ENCODE measurements at regions not wholly inside any gene's neighbourhood (a gene's known extent, or its start where the extent isn't known, plus 50 kb on each side); places are given as distances from the start of the nearest gene placed in this dataset.
"Not testable (repeated sequence)": the region's sequence is repeated elsewhere in the genome, so short reads cannot be mapped to it uniquely, and the experiment has no call there.

DNA sequence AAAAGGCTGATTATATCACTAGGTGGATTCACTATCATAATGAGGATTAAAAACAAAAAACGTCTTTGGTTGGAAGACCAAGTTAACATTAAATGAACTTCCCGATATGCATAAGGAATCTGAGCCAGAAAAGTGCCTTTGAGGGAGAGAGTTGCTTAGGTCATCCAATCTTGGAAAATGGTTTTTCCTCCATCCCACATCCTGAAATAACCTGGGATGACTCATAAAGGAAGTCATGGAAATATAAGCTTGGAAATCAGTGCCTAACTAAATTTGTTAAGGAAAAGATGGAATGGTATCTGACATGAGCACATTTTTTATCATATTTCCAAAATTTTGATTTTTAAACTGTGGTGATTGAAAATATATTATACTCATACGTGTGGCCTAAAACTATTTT lies 66.0 kb downstream of the KBTBD8 start:
- no peak overlapping the region for H3K4me3 ChIP-seq (replicated peaks; ENCODE audit: low read depth, low read length)
- peak; percentile 10 for DNase-seq (ENCODE audit: extremely low read depth, low read depth)
- TF ChIP-seq, protein P1, sequence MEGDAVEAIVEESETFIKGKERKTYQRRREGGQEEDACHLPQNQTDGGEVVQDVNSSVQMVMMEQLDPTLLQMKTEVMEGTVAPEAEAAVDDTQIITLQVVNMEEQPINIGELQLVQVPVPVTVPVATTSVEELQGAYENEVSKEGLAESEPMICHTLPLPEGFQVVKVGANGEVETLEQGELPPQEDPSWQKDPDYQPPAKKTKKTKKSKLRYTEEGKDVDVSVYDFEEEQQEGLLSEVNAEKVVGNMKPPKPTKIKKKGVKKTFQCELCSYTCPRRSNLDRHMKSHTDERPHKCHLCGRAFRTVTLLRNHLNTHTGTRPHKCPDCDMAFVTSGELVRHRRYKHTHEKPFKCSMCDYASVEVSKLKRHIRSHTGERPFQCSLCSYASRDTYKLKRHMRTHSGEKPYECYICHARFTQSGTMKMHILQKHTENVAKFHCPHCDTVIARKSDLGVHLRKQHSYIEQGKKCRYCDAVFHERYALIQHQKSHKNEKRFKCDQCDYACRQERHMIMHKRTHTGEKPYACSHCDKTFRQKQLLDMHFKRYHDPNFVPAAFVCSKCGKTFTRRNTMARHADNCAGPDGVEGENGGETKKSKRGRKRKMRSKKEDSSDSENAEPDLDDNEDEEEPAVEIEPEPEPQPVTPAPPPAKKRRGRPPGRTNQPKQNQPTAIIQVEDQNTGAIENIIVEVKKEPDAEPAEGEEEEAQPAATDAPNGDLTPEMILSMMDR (IDR thresholded peaks at IDR 0.05; ENCODE audit: low read depth, low read length, missing control alignments): no peak

- TF ChIP-seq, protein P1 (IDR thresholded peaks at IDR 0.05; ENCODE audit: low read depth, low read length, missing control alignments): no peak
- DNase-seq (ENCODE audit: extremely low read depth, low read depth): no peak
- no peak overlapping the region for H3K4me3 ChIP-seq (replicated peaks; ENCODE audit: low read depth, low read length)
Observed at GRCh38 chr3:67067251-67067650, 69.1 kb downstream of the KBTBD8 start.

DNA sequence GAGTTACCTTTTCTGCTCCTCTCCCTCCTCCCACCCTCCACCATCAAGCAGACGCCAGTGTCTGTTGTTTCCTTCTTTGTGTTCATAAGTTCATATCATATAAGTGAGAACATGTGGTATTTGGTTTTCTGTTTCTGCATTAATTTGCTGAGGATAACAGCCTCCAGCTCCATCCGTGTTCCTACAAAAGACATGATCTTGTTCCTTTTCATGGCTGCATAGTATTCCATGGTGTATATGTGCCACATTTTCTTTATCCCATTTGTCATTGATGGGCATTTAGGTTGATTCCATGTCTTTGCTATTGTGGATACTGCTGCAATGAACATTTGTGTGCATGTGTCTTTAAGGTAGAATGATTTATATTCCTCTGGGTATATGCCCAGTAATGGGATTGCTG lies 74.5 kb downstream of the KBTBD8 start:
- DNase-seq (ENCODE audit: extremely low read depth, low read depth); H3K4me3 ChIP-seq (replicated peaks; ENCODE audit: low read depth, low read length): not testable (repeated sequence)

- TF ChIP-seq, protein P1 (IDR thresholded peaks at IDR 0.05; ENCODE audit: low read depth, low read length, missing control alignments): no peak
- no peak for DNase-seq (ENCODE audit: extremely low read depth, low read depth)
Observed at GRCh38 chr3:67073812-67074211, 75.7 kb downstream of the KBTBD8 start.

DNA sequence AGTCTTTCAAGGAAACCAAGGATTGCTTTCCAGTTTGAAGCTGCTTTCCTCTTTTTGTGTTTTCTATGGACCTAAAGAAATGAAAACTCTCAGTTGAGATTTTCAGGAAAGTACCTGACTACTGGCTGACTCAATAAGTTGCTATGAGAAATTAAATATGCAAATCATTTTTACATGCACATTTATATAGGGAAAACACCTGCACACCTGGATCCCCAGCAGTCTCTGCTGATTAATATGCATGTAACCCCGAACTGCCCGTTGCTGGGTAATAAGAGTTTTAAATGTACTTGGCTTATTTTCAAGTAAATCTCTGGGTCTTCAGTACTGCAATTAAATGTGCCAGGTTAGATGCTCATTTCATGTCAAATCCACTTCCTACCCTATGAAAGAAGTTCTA lies 77.2 kb downstream of the KBTBD8 start:
- H3K4me3 ChIP-seq (replicated peaks; ENCODE audit: low read depth, low read length): no peak overlapping the region
- no peak for DNase-seq (ENCODE audit: extremely low read depth, low read depth)
- TF ChIP-seq, protein P1 (IDR thresholded peaks at IDR 0.05; ENCODE audit: low read depth, low read length, missing control alignments): no peak

More at GRCh38 chr3:67073812-67074211, 75.7 kb downstream of the KBTBD8 start:
- H3K4me3 ChIP-seq (replicated peaks; ENCODE audit: low read depth, low read length): no peak overlapping the region

GRCh38 chr3:67076607-67077006 lies 78.5 kb downstream of the KBTBD8 start:
- no peak overlapping the region for H3K4me3 ChIP-seq (replicated peaks; ENCODE audit: low read depth, low read length)
- TF ChIP-seq, protein P1 (IDR thresholded peaks at IDR 0.05; ENCODE audit: low read depth, low read length, missing control alignments): no peak
- no peak for DNase-seq (ENCODE audit: extremely low read depth, low read depth)

- no peak overlapping the region for H3K4me3 ChIP-seq (replicated peaks; ENCODE audit: low read depth, low read length)
- TF ChIP-seq, protein P1 (IDR thresholded peaks at IDR 0.05; ENCODE audit: low read depth, low read length, missing control alignments): no peak
- no peak for DNase-seq (ENCODE audit: extremely low read depth, low read depth)
Observed at GRCh38 chr3:67077656-67078055, 79.5 kb downstream of the KBTBD8 start.
